MCF 10A (cell line): ENCODE measurements at regions not wholly inside any gene's neighbourhood (a gene's known extent, or its start where the extent isn't known, plus 50 kb on each side); places are given as distances from the start of the nearest gene placed in this dataset.

ENCODE experiments used
- BruUV-seq: library from RNA; stranded (reverse); fragments of 400-500 nt; replicated peaks from 2 replicates; lab custom pipeline; 2021; lab: Mats Ljungman, UMichigan
- CTCF ChIA-PET: fragments of 300-600 bp; sonication (Branson Sonifier 250); formaldehyde crosslinking; extraction: SDS; loops from one replicate; lab custom pipeline; 2021; ENCODE audit warnings: antibody characterized with exemption, inconsistent platforms; lab: Yijun Ruan, JAX
- POLR2A ChIA-PET: fragments of 300-600, 350-650 bp; sonication (Branson Sonifier 250); formaldehyde crosslinking; extraction: SDS; loops from one replicate; lab custom pipeline; 2020; ENCODE audit warnings: antibody characterized with exemption, inconsistent platforms; lab: Yijun Ruan, JAX
- DNase-seq: peaks from one replicate; pipeline ENCODE4 v3.0.0-alpha.2; 2018; ENCODE audit not compliant: unreplicated experiment
- H3K27ac Mint-ChIP-seq: one replicate; pipeline ENCODE4 v1.8.0; 2022; ENCODE audit warnings: mild to moderate bottlenecking, low read depth, mixed read lengths; ENCODE audit not compliant: unreplicated experiment
- H3K27me3 Mint-ChIP-seq: one replicate; pipeline ENCODE4 v1.8.0; 2022; ENCODE audit warnings: mixed read lengths; ENCODE audit not compliant: insufficient read depth, unreplicated experiment
- H3K36me3 Mint-ChIP-seq: one replicate; pipeline ENCODE4 v1.8.0; 2022; ENCODE audit warnings: mild to moderate bottlenecking, moderate library complexity, mixed read lengths; ENCODE audit not compliant: insufficient read depth, unreplicated experiment
- H3K4me1 Mint-ChIP-seq: one replicate; pipeline ENCODE4 v1.8.0; 2022; ENCODE audit warnings: mixed read lengths; ENCODE audit not compliant: insufficient read depth, unreplicated experiment
- H3K4me3 Mint-ChIP-seq: one replicate; pipeline ENCODE4 v1.8.0; 2022; ENCODE audit warnings: mild to moderate bottlenecking, moderate library complexity, mixed read lengths; ENCODE audit not compliant: unreplicated experiment
- H3K9me3 Mint-ChIP-seq: one replicate; pipeline ENCODE4 v1.8.0; 2022; ENCODE audit warnings: mixed read lengths; ENCODE audit not compliant: unreplicated experiment
- CTCF ChIP-seq: fragments of 200-600 bp; IDR thresholded peaks from one replicate; pipeline ENCODE4 v1.8.0; 2022; ENCODE audit warnings: antibody characterized with exemption, mild to moderate bottlenecking; ENCODE audit not compliant: unreplicated experiment
- intact Hi-C: fragments of 100-400 bp; cut with micrococcal nuclease; formaldehyde crosslinking; loops from 2 replicates; pipeline ENCODE4 v1.14.1; 2022

- TF ChIP-seq CTCF = no peak
- Mint-ChIP-seq H3K4me3 (no peak overlapping the region), H3K27me3 (no peaks in the 10 kb centered on the region), H3K27ac (no peak overlapping the region), H3K4me1 (no peaks in the 10 kb centered on the region), H3K36me3 (no peaks in the 10 kb centered on the region), H3K9me3 (peaks cover 42% of the 10 kb centered on the region)
- DNase-seq = no peak
- CTCF ChIA-PET = no interaction called here
- no TSS peak for BruUV-seq
- POLR2A ChIA-PET = no interaction called here
- intact Hi-C loops = no loop called here
Observed at GRCh38 chrX:26414534-26414933, 198.6 kb downstream of the MAGEB5 start.

GRCh38 chrX:26411045-26411444 lies 195.1 kb downstream of the MAGEB5 start:
- DNase-seq = no peak
- TF ChIP-seq CTCF = no peak
- Mint-ChIP-seq H3K27ac (no peak overlapping the region), H3K36me3 (no peaks in the 10 kb centered on the region), H3K27me3 (no peaks in the 10 kb centered on the region), H3K4me3 (no peak overlapping the region), H3K4me1 (no peaks in the 10 kb centered on the region), H3K9me3 (peaks cover 16% of the 10 kb centered on the region)
- CTCF ChIA-PET = interaction anchor here (0.9 kb wide), 1 partner anchor 31 kb away, joined by 3 read pairs; no protein-coding TSS in a partner anchor
- intact Hi-C loops = no loop called here
- no TSS peak for BruUV-seq
- POLR2A ChIA-PET = no interaction called here

- DNase-seq = no peak
- no peaks in the 10 kb centered on the region for H3K27me3 Mint-ChIP-seq
- no peaks in the 10 kb centered on the region for H3K36me3 Mint-ChIP-seq
- H3K27ac Mint-ChIP-seq = no peak overlapping the region
- H3K9me3 Mint-ChIP-seq = peaks cover 16% of the 10 kb centered on the region
- ChIA-PET CTCF (interaction anchor here (0.6 kb wide), 1 partner anchor 9 kb away, joined by 3 read pairs; no protein-coding TSS in a partner anchor), POLR2A (no interaction called here)
- no peaks in the 10 kb centered on the region for H3K4me1 Mint-ChIP-seq
- TF ChIP-seq CTCF = no peak
- intact Hi-C loops = no loop called here
- no TSS peak for BruUV-seq
- H3K4me3 Mint-ChIP-seq = no peak overlapping the region
Observed at GRCh38 chrX:26409636-26410035, 193.7 kb downstream of the MAGEB5 start.

GRCh38 chrX:26387906-26388305 lies 171.9 kb downstream of the MAGEB5 start:
- no peaks in the 10 kb centered on the region for H3K4me1 Mint-ChIP-seq
- H3K27ac Mint-ChIP-seq = no peak overlapping the region
- ChIA-PET POLR2A (no interaction called here), CTCF (no interaction called here)
- H3K4me3 Mint-ChIP-seq = no peak overlapping the region
- no peak for TF ChIP-seq CTCF
- H3K36me3 Mint-ChIP-seq = no peaks in the 10 kb centered on the region
- H3K9me3 Mint-ChIP-seq = peaks cover 8% of the 10 kb centered on the region
- no TSS peak for BruUV-seq
- intact Hi-C loops = no loop called here
- no peaks in the 10 kb centered on the region for H3K27me3 Mint-ChIP-seq
- DNase-seq = no peak
